Spleen (tissue), 11 donors: ENCODE measurements at regions not wholly inside any gene's neighbourhood (a gene's known extent, or its start where the extent isn't known, plus 50 kb on each side); places are given as distances from the start of the nearest gene placed in this dataset.

Experiments used
- DNase-seq: peaks from one replicate; pipeline ENCODE4 v3.0.0-alpha.2; 2020
- H3K27ac ChIP-seq, 8 donors: fragments of 200-600 bp; sonication (generic) in 7 of 8; 1 replicate in 4 of 8; 2 replicates in 4 of 8; pipeline versions ENCODE4 v1.5.0 to v1.8.0; 2016 to 2021; ENCODE audit warnings: inconsistent platforms in 4 of 8, mild to moderate bottlenecking in 4 of 8, moderate library complexity in 1 of 8
- H3K27me3 ChIP-seq, 7 donors: fragments of 200-600 bp; sonication (generic) in 6 of 7; replicated peaks in 1 of 7; 1 replicate in 4 of 7; 2 replicates in 3 of 7; pipeline versions ENCODE4 v1.5.0 to v1.8.0; 2016 to 2021; ENCODE audit warnings: inconsistent platforms in 3 of 7, mild to moderate bottlenecking in 1 of 7
- H3K36me3 ChIP-seq, 6 donors: fragments of 200-600 bp; sonication (generic) in 5 of 6; 1 replicate in 4 of 6; 2 replicates in 2 of 6; pipeline versions ENCODE4 v1.5.0 to v1.8.0; 2016 to 2021; ENCODE audit warnings: inconsistent platforms in 2 of 6
- H3K4me1 ChIP-seq, 6 donors: fragments of 200-600 bp; sonication (generic) in 5 of 6; 1 replicate in 3 of 6; 2 replicates in 3 of 6; pipeline versions ENCODE4 v1.5.0 to v1.8.0; 2016 to 2021; ENCODE audit warnings: inconsistent platforms in 3 of 6
- H3K4me3 ChIP-seq, 8 donors: fragments of 200-600 bp; sonication (generic) in 7 of 8; 1 replicate in 4 of 8; 2 replicates in 4 of 8; pipeline versions ENCODE4 v1.5.0 to v1.8.0; 2016 to 2021; ENCODE audit warnings: inconsistent platforms in 4 of 8, mild to moderate bottlenecking in 4 of 8, moderate library complexity in 2 of 8
- H3K9me3 ChIP-seq, 8 donors: fragments of 200-600 bp; sonication (generic) in 7 of 8; 1 replicate in 4 of 8; 2 replicates in 4 of 8; pipeline versions ENCODE4 v1.5.0 to v1.8.0; 2016 to 2021; ENCODE audit warnings: inconsistent platforms in 4 of 8
- CTCF ChIP-seq, 11 experiments: fragments of 200-600 bp in 7 of 11; fragments of 450-650 bp in 4 of 11; sonication (generic) in 4 of 11; IDR thresholded peaks in 8 of 11; conservative IDR thresholded peaks in 3 of 11; 1 replicate in 7 of 11; 2 replicates in 4 of 11; pipeline versions ENCODE4 v1.4.0 to v1.8.0; 2016 to 2021; ENCODE audit warnings: antibody characterized with exemption in 11 of 11, inconsistent platforms in 4 of 11, mild to moderate bottlenecking in 1 of 11
- POLR2A ChIP-seq, 3 donors: fragments of 450-650 bp; IDR thresholded peaks; one replicate each; pipeline ENCODE4 v1.5.1; 2017; ENCODE audit warnings: antibody characterized with exemption in 3 of 3, mild to moderate bottlenecking in 1 of 3
- POLR2AphosphoS5 ChIP-seq, 3 donors: sonication (generic); formaldehyde crosslinking; IDR thresholded peaks; one replicate each; pipeline ENCODE4 v1.5.1; 2017; ENCODE audit warnings: antibody characterized with exemption in 3 of 3
- WGBS, 5 donors: extraction: QIAGEN DNeasy Blood & Tissue Kit in 3 of 5; methylation state at CpG; one replicate each; pipeline versions ENCODE4 v1.1.5 to v1.1.7; 2013 to 2018; 5-methylcytosine and 5-hydroxymethylcytosine counted together
- intact Hi-C: fragments of 100-400 bp; cut with DNase I; formaldehyde crosslinking; loops from one replicate; pipeline ENCODE4 v1.15.0; 2023; ENCODE audit warnings: low total_unique reads
- donor health status: healthy with polysubstance abuse.
- donor health status: DM: no; HTN: no; CAD: no; lungs with moderate emphysema.
- donor health status: DM: no; HTN: no; CAD: no.
- donor health status: Bipolar disorder and iron deficiency.
- donor health status: healthy.
- donor health status: DM: no; HTN: no; CAD: no.
- donor health status: DM: yes; HTN: yes; CAD: no.

- Histone ChIP-seq H3K27ac (no peak overlapping the region), H3K4me1 (no peaks in the 10 kb centered on the region), H3K4me3 (no peak overlapping the region), H3K9me3 (peaks cover 0 to 9% (median 6%) of the 10 kb centered on the region in 8 donors), H3K27me3 (peaks cover 0 to 13% (median 0%) of the 10 kb centered on the region in 7 donors), H3K36me3 (no peaks in the 10 kb centered on the region)
- WGBS, 5 donors = 45 to 69% (median 54%) methylated on average over 2 of the region's 2 CpGs
- no peak for DNase-seq
- intact Hi-C loops = no loop called here
- TF ChIP-seq POLR2A (IDR thresholded peaks at IDR 0.05) (no peak), CTCF (IDR thresholded peaks at IDR 0.05 in 8 of 11, conservative IDR thresholded peaks at IDR 0.05 in 3 of 11) (no peak)
Measured at GRCh38 chr11:119816660-119817059, 87.7 kb upstream of the NECTIN1 start.

- no peaks in the 10 kb centered on the region for H3K36me3 ChIP-seq
Measured at GRCh38 chr11:119814766-119815165, 85.8 kb upstream of the NECTIN1 start.

GRCh38 chr11:119810478-119811232, 81.7 kb upstream of the NECTIN1 start:
- peaks cover 0 to 9% (median 6%) of the 10 kb centered on the region in 8 donors for H3K9me3 ChIP-seq
- no peaks in the 10 kb centered on the region for H3K36me3 ChIP-seq
- H3K4me3 ChIP-seq = no peak overlapping the region
- 78 to 89% (median 86%) methylated on average over 14 of the region's 14 CpGs for WGBS, 5 donors
- intact Hi-C loops = no loop called here
- TF ChIP-seq POLR2A (IDR thresholded peaks at IDR 0.05) (no peak), POLR2AphosphoS5 (IDR thresholded peaks at IDR 0.05) (no peak), CTCF (IDR thresholded peaks at IDR 0.05 in 8 of 11, conservative IDR thresholded peaks at IDR 0.05 in 3 of 11) (no peak)
- H3K27me3 ChIP-seq = peaks cover 0 to 7% (median 0%) of the 10 kb centered on the region in 7 donors
- peak; percentile 42 for DNase-seq
- H3K27ac ChIP-seq = no peak overlapping the region
- no peaks in the 10 kb centered on the region for H3K4me1 ChIP-seq

More at GRCh38 chr11:119814766-119815165, 85.8 kb upstream of the NECTIN1 start:
- H3K4me1 ChIP-seq = no peaks in the 10 kb centered on the region
- intact Hi-C loops = no loop called here
- DNase-seq = no peak
- H3K27ac ChIP-seq = no peak overlapping the region
- no peak overlapping the region for H3K4me3 ChIP-seq
- peaks cover 0 to 4% (median 0%) of the 10 kb centered on the region in 7 donors for H3K27me3 ChIP-seq
- TF ChIP-seq POLR2A (IDR thresholded peaks at IDR 0.05) (no peak), POLR2AphosphoS5 (IDR thresholded peaks at IDR 0.05) (no peak), CTCF (IDR thresholded peaks at IDR 0.05 in 8 of 11, conservative IDR thresholded peaks at IDR 0.05 in 3 of 11) (no peak)
- H3K9me3 ChIP-seq = peaks cover 0 to 9% (median 6%) of the 10 kb centered on the region in 8 donors

GRCh38 chr11:119809346-119809745, 80.3 kb upstream of the NECTIN1 start:
- 62 to 75% (median 63%) methylated on average over 7 of the region's 7 CpGs for WGBS, 5 donors
- H3K36me3 ChIP-seq = no peaks in the 10 kb centered on the region
- DNase-seq = no peak
- H3K27ac ChIP-seq = no peak overlapping the region
- H3K4me1 ChIP-seq = no peaks in the 10 kb centered on the region
- TF ChIP-seq POLR2A (IDR thresholded peaks at IDR 0.05) (no peak), POLR2AphosphoS5 (IDR thresholded peaks at IDR 0.05) (no peak), CTCF (IDR thresholded peaks at IDR 0.05 in 8 of 11, conservative IDR thresholded peaks at IDR 0.05 in 3 of 11) (no peak)
- intact Hi-C loops = no loop called here
- no peak overlapping the region for H3K4me3 ChIP-seq
- H3K9me3 ChIP-seq = peaks cover 0 to 8% (median 6%) of the 10 kb centered on the region in 8 donors
- peaks cover 0 to 7% (median 0%) of the 10 kb centered on the region in 7 donors for H3K27me3 ChIP-seq
